ENCODE measurements at regions not wholly inside any gene's neighbourhood (a gene's known extent, or its start where the extent isn't known, plus 50 kb on each side); places are given as distances from the start of the nearest gene placed in this dataset.

GRCh38 chr5:101437351-101437750, 534.3 kb upstream of the ST8SIA4 start:
- Histone ChIP-seq H3K27me3 (replicated peaks; ENCODE audit: control insufficient read depth, insufficient read depth, low read length) (no peaks in the 10 kb centered on the region), H3K4me3 (replicated peaks; ENCODE audit: low read depth, low read length) (no peak overlapping the region), H3K36me3 (ENCODE audit: control insufficient read depth, insufficient read depth, low read length) (no peaks in the 10 kb centered on the region)
- DNase-seq (ENCODE audit: extremely low read depth, insufficient read length): no peak
- TF ChIP-seq CTCF (IDR thresholded peaks at IDR 0.05; ENCODE audit: insufficient read depth, low read length, poor library complexity, severe bottlenecking): no peak

DNA sequence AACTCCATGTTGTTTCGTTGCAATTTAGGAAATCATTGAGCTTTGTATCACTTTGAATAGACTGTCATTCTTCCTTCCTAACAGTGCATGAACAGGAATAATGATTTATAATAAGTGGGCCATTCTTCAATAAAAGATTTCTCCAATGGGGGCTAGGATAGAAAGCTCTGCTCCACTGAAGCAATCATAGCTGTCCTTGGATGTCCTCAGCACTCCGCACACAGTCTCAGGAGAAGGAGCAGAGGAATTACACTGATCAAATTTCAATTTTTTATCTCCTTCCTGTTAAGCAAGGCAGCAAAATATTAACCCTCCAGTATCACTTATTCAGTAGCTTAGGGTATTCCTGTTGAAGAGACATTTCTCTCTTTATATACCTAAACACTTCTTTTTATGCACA, 532.7 kb upstream of the ST8SIA4 start:
- H3K4me3 ChIP-seq (replicated peaks; ENCODE audit: low read depth, low read length): no peak overlapping the region
- no peak for TF ChIP-seq CTCF (IDR thresholded peaks at IDR 0.05; ENCODE audit: insufficient read depth, low read length, poor library complexity, severe bottlenecking)
- no peak for DNase-seq (ENCODE audit: extremely low read depth, insufficient read length)

GRCh38 chr5:101431201-101431600, 528.1 kb upstream of the ST8SIA4 start:
- Histone ChIP-seq H3K36me3 (ENCODE audit: control insufficient read depth, insufficient read depth, low read length) (no peaks in the 10 kb centered on the region), H3K4me3 (replicated peaks; ENCODE audit: low read depth, low read length) (no peak overlapping the region), H3K27me3 (replicated peaks; ENCODE audit: control insufficient read depth, insufficient read depth, low read length) (no peaks in the 10 kb centered on the region)
- DNase-seq (ENCODE audit: extremely low read depth, insufficient read length): no peak
- no peak for TF ChIP-seq CTCF (IDR thresholded peaks at IDR 0.05; ENCODE audit: insufficient read depth, low read length, poor library complexity, severe bottlenecking)

More for the DNA sequence above, 532.7 kb upstream of the ST8SIA4 start:
- Histone ChIP-seq H3K36me3 (ENCODE audit: control insufficient read depth, insufficient read depth, low read length) (no peaks in the 10 kb centered on the region), H3K27me3 (replicated peaks; ENCODE audit: control insufficient read depth, insufficient read depth, low read length) (no peaks in the 10 kb centered on the region)

DNA sequence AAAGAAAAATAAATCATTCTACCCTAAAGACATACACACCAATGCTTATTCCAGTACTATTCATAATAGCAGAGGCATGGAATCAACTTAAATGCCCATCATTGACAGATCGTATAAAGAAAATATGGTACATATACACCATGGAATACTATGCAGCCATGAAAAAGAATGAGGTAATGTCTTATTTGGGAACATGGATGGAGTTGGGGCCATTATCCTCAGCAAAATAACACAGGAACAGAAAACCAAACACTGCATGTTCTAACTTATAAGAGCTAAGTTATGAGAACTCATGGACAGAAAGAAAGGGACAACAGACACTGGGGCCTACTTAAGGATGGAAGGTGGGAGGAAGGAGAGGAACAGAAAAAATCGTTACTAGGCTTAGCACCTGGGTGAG, 527.5 kb upstream of the ST8SIA4 start:
- no peaks in the 10 kb centered on the region for H3K27me3 ChIP-seq (replicated peaks; ENCODE audit: control insufficient read depth, insufficient read depth, low read length)
- H3K4me3 ChIP-seq (replicated peaks; ENCODE audit: low read depth, low read length): no peak overlapping the region
- no peak for TF ChIP-seq CTCF (IDR thresholded peaks at IDR 0.05; ENCODE audit: insufficient read depth, low read length, poor library complexity, severe bottlenecking)
- H3K36me3 ChIP-seq (ENCODE audit: control insufficient read depth, insufficient read depth, low read length): no peaks in the 10 kb centered on the region
- no peak for DNase-seq (ENCODE audit: extremely low read depth, insufficient read length)

- Histone ChIP-seq H3K27me3 (replicated peaks; ENCODE audit: control insufficient read depth, insufficient read depth, low read length) (no peaks in the 10 kb centered on the region), H3K4me3 (replicated peaks; ENCODE audit: low read depth, low read length) (no peak overlapping the region), H3K36me3 (ENCODE audit: control insufficient read depth, insufficient read depth, low read length) (no peaks in the 10 kb centered on the region)
- no peak for TF ChIP-seq CTCF (IDR thresholded peaks at IDR 0.05; ENCODE audit: insufficient read depth, low read length, poor library complexity, severe bottlenecking)
- no peak for DNase-seq (ENCODE audit: extremely low read depth, insufficient read length)
Observed at GRCh38 chr5:101429241-101429640, 526.2 kb upstream of the ST8SIA4 start.

- Histone ChIP-seq H3K36me3 (ENCODE audit: control insufficient read depth, insufficient read depth, low read length) (no peaks in the 10 kb centered on the region), H3K27me3 (replicated peaks; ENCODE audit: control insufficient read depth, insufficient read depth, low read length) (no peaks in the 10 kb centered on the region), H3K4me3 (replicated peaks; ENCODE audit: low read depth, low read length) (no peak overlapping the region)
- DNase-seq (ENCODE audit: extremely low read depth, insufficient read length): no peak
- TF ChIP-seq CTCF (IDR thresholded peaks at IDR 0.05; ENCODE audit: insufficient read depth, low read length, poor library complexity, severe bottlenecking): no peak
Observed at GRCh38 chr5:101425339-101425859, 522.3 kb upstream of the ST8SIA4 start.

Data from GM06990 (cell line).